ENCODE measurements at regions not wholly inside any gene's neighbourhood (a gene's known extent, or its start where the extent isn't known, plus 50 kb on each side); places are given as distances from the start of the nearest gene placed in this dataset.

DNA sequence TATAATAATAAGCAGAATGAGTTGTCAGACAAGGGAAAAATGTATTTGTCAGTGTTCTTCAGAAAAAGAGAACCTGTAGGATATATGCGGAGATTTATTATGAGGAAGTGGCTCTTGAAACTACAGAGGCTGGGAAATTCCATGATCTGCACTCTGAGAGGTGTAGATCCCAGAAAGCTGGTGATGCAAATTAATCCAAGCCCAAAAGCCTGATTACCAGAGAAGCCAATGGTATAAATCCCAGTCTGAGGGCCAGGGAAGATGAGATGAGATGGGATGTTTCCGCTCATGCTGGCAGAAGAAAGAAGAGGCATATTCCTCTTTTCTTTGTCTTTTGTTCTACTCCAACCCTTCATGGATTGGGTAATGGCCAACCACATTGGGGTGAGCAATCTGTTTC, 732.8 kb upstream of the IGFBP3 start:
- no peak overlapping the region for H3K9ac ChIP-seq
- no peak overlapping the region for H3K4me2 ChIP-seq (ENCODE audit: unreplicated experiment)
- no peaks in the 10 kb centered on the region for H3K36me3 ChIP-seq (ENCODE audit: low read depth)
- 80 to 86% methylated on average over 2 of the region's 2 CpGs for WGBS, 2 experiments (ENCODE audit: low coverage in 1 of 2, low lambda C conversion rate in 2 of 2, missing lambda C conversion rate in 2 of 2)
- no peak for DNase-seq
- no peaks in the 10 kb centered on the region for H3K79me2 ChIP-seq (ENCODE audit: insufficient read depth)
- no peaks in the 10 kb centered on the region for H3K9me3 ChIP-seq (ENCODE audit: low read depth)
- H3F3A ChIP-seq (ENCODE audit: insufficient read depth) = no peaks in the 10 kb centered on the region
- no peaks in the 10 kb centered on the region for H4K20me1 ChIP-seq (ENCODE audit: insufficient read depth)
- no peak overlapping the region for H3K4me3 ChIP-seq
- in situ Hi-C loops (cut with MboI) = no loop called here
- TF ChIP-seq EZH2 (IDR thresholded peaks at IDR 0.05; ENCODE audit: insufficient read depth, poor library complexity, severe bottlenecking) (no peak), EZH2phosphoT487 (IDR thresholded peaks at IDR 0.05; ENCODE audit: insufficient read depth, low read depth) (no peak)
- no peak overlapping the region for H2AFZ ChIP-seq
- no peaks in the 10 kb centered on the region for H3K27me3 ChIP-seq (replicated peaks; ENCODE audit: insufficient read depth)
- H3K27ac ChIP-seq = no peak overlapping the region
- H3K9me2 ChIP-seq (ENCODE audit: insufficient read depth) = no peaks in the 10 kb centered on the region
- peaks cover 5% of the 10 kb centered on the region; the same call in 1 of the 2 replicates for H3K4me1 ChIP-seq (ENCODE audit: insufficient read depth)

GRCh38 chr7:46652317-46652716, 731.2 kb upstream of the IGFBP3 start:
- Histone ChIP-seq H3K4me2 (ENCODE audit: unreplicated experiment) (no peak overlapping the region), H2AFZ (no peak overlapping the region), H3K36me3 (ENCODE audit: low read depth) (no peaks in the 10 kb centered on the region), H3K9me3 (ENCODE audit: low read depth) (no peaks in the 10 kb centered on the region), H3K9me2 (ENCODE audit: insufficient read depth) (no peaks in the 10 kb centered on the region), H3F3A (ENCODE audit: insufficient read depth) (no peaks in the 10 kb centered on the region), H3K4me1 (ENCODE audit: insufficient read depth) (peaks cover 5% of the 10 kb centered on the region; the same call in 1 of the 2 replicates), H3K79me2 (ENCODE audit: insufficient read depth) (no peaks in the 10 kb centered on the region), H3K27me3 (replicated peaks; ENCODE audit: insufficient read depth) (no peaks in the 10 kb centered on the region), H3K27ac (no peak overlapping the region), H3K9ac (no peak overlapping the region), H3K4me3 (no peak overlapping the region), H4K20me1 (ENCODE audit: insufficient read depth) (no peaks in the 10 kb centered on the region)
- TF ChIP-seq EZH2 (IDR thresholded peaks at IDR 0.05; ENCODE audit: insufficient read depth, poor library complexity, severe bottlenecking) (no peak), EZH2phosphoT487 (IDR thresholded peaks at IDR 0.05; ENCODE audit: insufficient read depth, low read depth) (no peak)
- in situ Hi-C loops (cut with MboI) = no loop called here
- no peak for DNase-seq
- WGBS, 2 experiments (ENCODE audit: low coverage in 1 of 2, low lambda C conversion rate in 2 of 2, missing lambda C conversion rate in 2 of 2) = 89 to 93% methylated on average over 4 of the region's 4 CpGs

GRCh38 chr7:46651561-46652088, 730.6 kb upstream of the IGFBP3 start:
- Histone ChIP-seq H4K20me1 (ENCODE audit: insufficient read depth) (no peaks in the 10 kb centered on the region), H3K27me3 (replicated peaks; ENCODE audit: insufficient read depth) (no peaks in the 10 kb centered on the region), H3K9me2 (ENCODE audit: insufficient read depth) (no peaks in the 10 kb centered on the region), H3K9ac (no peak overlapping the region), H3K9me3 (ENCODE audit: low read depth) (no peaks in the 10 kb centered on the region), H3K4me3 (no peak overlapping the region), H3K4me1 (ENCODE audit: insufficient read depth) (peaks cover 5% of the 10 kb centered on the region; the same call in 1 of the 2 replicates), H3K36me3 (ENCODE audit: low read depth) (no peaks in the 10 kb centered on the region), H3K27ac (no peak overlapping the region), H2AFZ (no peak overlapping the region), H3K4me2 (ENCODE audit: unreplicated experiment) (no peak overlapping the region), H3F3A (ENCODE audit: insufficient read depth) (no peaks in the 10 kb centered on the region), H3K79me2 (ENCODE audit: insufficient read depth) (no peaks in the 10 kb centered on the region)
- 88 to 96% methylated on average over 8 of the region's 8 CpGs for WGBS, 2 experiments (ENCODE audit: low coverage in 1 of 2, low lambda C conversion rate in 2 of 2, missing lambda C conversion rate in 2 of 2)
- TF ChIP-seq EZH2phosphoT487 (IDR thresholded peaks at IDR 0.05; ENCODE audit: insufficient read depth, low read depth) (no peak), EZH2 (IDR thresholded peaks at IDR 0.05; ENCODE audit: insufficient read depth, poor library complexity, severe bottlenecking) (no peak)
- DNase-seq = no peak
- in situ Hi-C loops (cut with MboI) = no loop called here

DNA sequence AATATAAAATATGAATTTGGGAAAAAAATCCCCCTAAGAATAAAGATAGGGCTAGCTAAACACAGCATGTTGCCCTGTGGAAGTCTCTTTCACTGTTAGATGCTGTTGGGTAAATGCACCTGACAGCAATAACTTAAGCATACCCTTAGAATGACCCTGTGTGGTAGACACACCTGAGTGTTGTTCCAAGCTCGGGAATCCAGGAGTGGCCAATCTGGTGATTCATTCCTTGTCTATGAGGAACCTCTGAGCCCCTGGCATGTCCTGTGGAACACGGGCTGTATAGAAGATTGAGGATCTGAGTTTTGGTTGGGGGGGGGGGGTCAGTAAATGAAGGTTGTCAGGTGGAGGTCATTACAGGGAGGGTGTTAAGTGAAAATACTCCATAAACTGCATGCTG, 730.0 kb upstream of the IGFBP3 start:
- H3K9ac ChIP-seq = no peak overlapping the region
- no peak overlapping the region for H3K4me3 ChIP-seq
- no peaks in the 10 kb centered on the region for H3K36me3 ChIP-seq (ENCODE audit: low read depth)
- H3K27me3 ChIP-seq (replicated peaks; ENCODE audit: insufficient read depth) = no peaks in the 10 kb centered on the region
- no peak for DNase-seq
- no peak overlapping the region for H3K4me2 ChIP-seq (ENCODE audit: unreplicated experiment)
- WGBS, 2 experiments (ENCODE audit: low coverage in 1 of 2, low lambda C conversion rate in 2 of 2, missing lambda C conversion rate in 2 of 2) = 72 to 84% methylated on average over 2 of the region's 2 CpGs
- H3K27ac ChIP-seq = no peak overlapping the region
- H3K4me1 ChIP-seq (ENCODE audit: insufficient read depth) = peaks cover 5% of the 10 kb centered on the region; the same call in 1 of the 2 replicates
- no peaks in the 10 kb centered on the region for H3K79me2 ChIP-seq (ENCODE audit: insufficient read depth)
- TF ChIP-seq EZH2 (IDR thresholded peaks at IDR 0.05; ENCODE audit: insufficient read depth, poor library complexity, severe bottlenecking) (no peak), EZH2phosphoT487 (IDR thresholded peaks at IDR 0.05; ENCODE audit: insufficient read depth, low read depth) (no peak)
- no peaks in the 10 kb centered on the region for H3K9me3 ChIP-seq (ENCODE audit: low read depth)
- in situ Hi-C loops (cut with MboI) = no loop called here
- no peaks in the 10 kb centered on the region for H3F3A ChIP-seq (ENCODE audit: insufficient read depth)
- no peaks in the 10 kb centered on the region for H3K9me2 ChIP-seq (ENCODE audit: insufficient read depth)
- H4K20me1 ChIP-seq (ENCODE audit: insufficient read depth) = no peaks in the 10 kb centered on the region
- H2AFZ ChIP-seq = no peak overlapping the region

DNA sequence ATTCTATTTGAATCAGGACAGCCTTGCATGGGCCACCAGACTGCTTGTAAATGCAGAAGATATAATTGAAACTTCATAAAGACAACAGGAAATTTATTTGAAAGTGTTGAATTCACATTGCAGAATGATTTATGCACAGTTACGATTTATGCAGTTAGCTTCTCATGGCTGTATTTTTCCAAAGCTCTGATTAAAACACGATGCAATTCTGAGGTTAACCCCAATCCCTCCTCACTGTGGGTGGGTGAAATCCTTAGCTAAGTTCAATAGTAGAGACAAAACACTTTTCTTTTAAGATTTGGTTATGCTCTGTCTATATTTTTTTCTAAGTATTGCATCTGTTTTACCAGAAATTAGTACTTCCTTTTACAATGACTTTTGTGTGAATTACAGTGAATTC, 728.8 kb upstream of the IGFBP3 start:
- Histone ChIP-seq H3K9ac (no peak overlapping the region), H3K27ac (no peak overlapping the region), H2AFZ (no peak overlapping the region), H3K9me2 (ENCODE audit: insufficient read depth) (no peaks in the 10 kb centered on the region), H3K4me2 (ENCODE audit: unreplicated experiment) (no peak overlapping the region), H3K9me3 (ENCODE audit: low read depth) (no peaks in the 10 kb centered on the region), H4K20me1 (ENCODE audit: insufficient read depth) (no peaks in the 10 kb centered on the region), H3K36me3 (ENCODE audit: low read depth) (no peaks in the 10 kb centered on the region), H3K4me3 (no peak overlapping the region), H3K27me3 (replicated peaks; ENCODE audit: insufficient read depth) (no peaks in the 10 kb centered on the region), H3F3A (ENCODE audit: insufficient read depth) (no peaks in the 10 kb centered on the region), H3K4me1 (ENCODE audit: insufficient read depth) (peaks cover 3% of the 10 kb centered on the region; the same call in 1 of the 2 replicates), H3K79me2 (ENCODE audit: insufficient read depth) (no peaks in the 10 kb centered on the region)
- DNase-seq = no peak
- in situ Hi-C loops (cut with MboI) = no loop called here
- TF ChIP-seq EZH2phosphoT487 (IDR thresholded peaks at IDR 0.05; ENCODE audit: insufficient read depth, low read depth) = no peak
- TF ChIP-seq EZH2 (IDR thresholded peaks at IDR 0.05; ENCODE audit: insufficient read depth, poor library complexity, severe bottlenecking) = no peak
- 17 to 32% methylated on average over 2 of the region's 2 CpGs for whole genome bisulfite sequencing, 2 experiments (ENCODE audit: low coverage in 1 of 2, low lambda C conversion rate in 2 of 2, missing lambda C conversion rate in 2 of 2)

Measured in GM23248 (cell line).